ENCODE measurements at regions not wholly inside any gene's neighbourhood (a gene's known extent, or its start where the extent isn't known, plus 50 kb on each side); places are given as distances from the start of the nearest gene placed in this dataset.

GRCh38 chr4:22077571-22077970 lies 129.0 kb upstream of the KCNIP4 start:
- no peak for TF ChIP-seq CTCF (IDR thresholded peaks at IDR 0.05; ENCODE audit: low read length)
- TF ChIP-seq EZH2 (IDR thresholded peaks at IDR 0.05; ENCODE audit: borderline replicate concordance, low read length) = no peak
- Histone ChIP-seq H3K9ac (ENCODE audit: low read length) (no peak overlapping the region), H3K79me2 (ENCODE audit: insufficient read depth, low read length) (no peaks in the 10 kb centered on the region), H3K4me3 (ENCODE audit: low read depth, low read length, poor library complexity, severe bottlenecking) (no peak overlapping the region), H3K36me3 (ENCODE audit: insufficient read depth, low read length) (no peaks in the 10 kb centered on the region), H3K4me2 (ENCODE audit: low read length) (no peak overlapping the region), H3F3A (ENCODE audit: insufficient read depth, low read length) (no peaks in the 10 kb centered on the region), H3K9me3 (ENCODE audit: low read length) (no peaks in the 10 kb centered on the region), H3K27ac (ENCODE audit: low read depth, low read length, poor library complexity, severe bottlenecking) (no peak overlapping the region), H3K9me2 (ENCODE audit: low read depth, low read length) (no peaks in the 10 kb centered on the region), H4K20me1 (ENCODE audit: insufficient read depth, low read length) (no peaks in the 10 kb centered on the region), H3K27me3 (ENCODE audit: insufficient read depth, low read length) (no peaks in the 10 kb centered on the region), H3K4me1 (ENCODE audit: insufficient read depth, low read length, severe bottlenecking) (no peaks in the 10 kb centered on the region), H2AFZ (ENCODE audit: low read length) (no peak overlapping the region)

DNA sequence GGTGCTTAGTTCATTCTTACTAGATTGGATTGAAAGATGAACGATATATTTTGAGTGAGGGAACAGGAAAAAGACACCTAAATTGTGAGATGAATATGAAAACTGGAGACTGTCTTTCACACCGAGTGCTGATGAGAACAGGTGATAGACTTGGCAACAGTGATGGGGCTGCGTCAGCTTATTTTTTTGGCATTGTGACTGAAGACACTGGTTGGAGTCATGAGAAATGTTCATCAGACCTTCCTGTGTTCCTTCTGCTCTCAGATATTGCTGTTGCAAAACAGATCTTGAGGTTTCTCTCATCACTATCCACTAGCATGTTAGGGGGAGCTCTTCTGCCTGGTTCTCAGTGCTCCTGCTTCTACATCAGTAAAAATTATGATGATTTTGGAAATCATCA lies 124.2 kb upstream of the KCNIP4 start:
- no peaks in the 10 kb centered on the region for H3F3A ChIP-seq (ENCODE audit: insufficient read depth, low read length)
- no peaks in the 10 kb centered on the region for H3K36me3 ChIP-seq (ENCODE audit: insufficient read depth, low read length)
- no peaks in the 10 kb centered on the region for H3K79me2 ChIP-seq (ENCODE audit: insufficient read depth, low read length)
- no peaks in the 10 kb centered on the region for H3K27me3 ChIP-seq (ENCODE audit: insufficient read depth, low read length)
- H3K4me2 ChIP-seq (ENCODE audit: low read length) = no peak overlapping the region
- H3K9ac ChIP-seq (ENCODE audit: low read length) = no peak overlapping the region
- no peak overlapping the region for H3K4me3 ChIP-seq (ENCODE audit: low read depth, low read length, poor library complexity, severe bottlenecking)
- H3K4me1 ChIP-seq (ENCODE audit: insufficient read depth, low read length, severe bottlenecking) = no peaks in the 10 kb centered on the region
- H3K27ac ChIP-seq (ENCODE audit: low read depth, low read length, poor library complexity, severe bottlenecking) = no peak overlapping the region
- no peak overlapping the region for H2AFZ ChIP-seq (ENCODE audit: low read length)
- H4K20me1 ChIP-seq (ENCODE audit: insufficient read depth, low read length) = no peaks in the 10 kb centered on the region
- H3K9me2 ChIP-seq (ENCODE audit: low read depth, low read length) = no peaks in the 10 kb centered on the region
- no peak for TF ChIP-seq EZH2 (IDR thresholded peaks at IDR 0.05; ENCODE audit: borderline replicate concordance, low read length)
- TF ChIP-seq CTCF (IDR thresholded peaks at IDR 0.05; ENCODE audit: low read length) = no peak
- H3K9me3 ChIP-seq (ENCODE audit: low read length) = no peaks in the 10 kb centered on the region

DNA sequence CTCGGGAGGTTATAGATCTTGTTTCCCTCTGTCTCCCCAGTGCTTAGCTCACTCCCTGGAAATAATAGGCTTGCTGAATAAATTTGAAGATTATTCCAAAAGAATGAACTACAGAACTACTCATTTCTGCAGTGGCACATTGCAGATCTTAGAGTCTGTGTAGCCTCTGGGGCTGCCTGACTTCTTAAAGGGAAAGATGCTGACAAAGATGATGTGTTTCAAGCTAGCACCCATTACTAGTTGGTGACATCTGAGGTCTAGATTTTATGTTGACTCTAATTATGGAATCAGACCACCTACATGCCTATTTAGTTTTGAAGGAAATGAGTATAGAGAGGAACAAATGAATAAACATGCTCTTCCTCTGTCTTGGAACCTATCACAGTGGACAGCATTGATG lies 123.7 kb upstream of the KCNIP4 start:
- no peaks in the 10 kb centered on the region for H3K27me3 ChIP-seq (ENCODE audit: insufficient read depth, low read length)
- H4K20me1 ChIP-seq (ENCODE audit: insufficient read depth, low read length) = no peaks in the 10 kb centered on the region
- no peaks in the 10 kb centered on the region for H3K4me1 ChIP-seq (ENCODE audit: insufficient read depth, low read length, severe bottlenecking)
- H3K27ac ChIP-seq (ENCODE audit: low read depth, low read length, poor library complexity, severe bottlenecking) = no peak overlapping the region
- no peaks in the 10 kb centered on the region for H3K36me3 ChIP-seq (ENCODE audit: insufficient read depth, low read length)
- no peak for TF ChIP-seq CTCF (IDR thresholded peaks at IDR 0.05; ENCODE audit: low read length)
- no peak for TF ChIP-seq EZH2 (IDR thresholded peaks at IDR 0.05; ENCODE audit: borderline replicate concordance, low read length)
- no peak overlapping the region for H3K4me3 ChIP-seq (ENCODE audit: low read depth, low read length, poor library complexity, severe bottlenecking)
- H3K79me2 ChIP-seq (ENCODE audit: insufficient read depth, low read length) = no peaks in the 10 kb centered on the region
- no peaks in the 10 kb centered on the region for H3K9me2 ChIP-seq (ENCODE audit: low read depth, low read length)
- H3K4me2 ChIP-seq (ENCODE audit: low read length) = no peak overlapping the region
- no peak overlapping the region for H3K9ac ChIP-seq (ENCODE audit: low read length)
- H3K9me3 ChIP-seq (ENCODE audit: low read length) = no peaks in the 10 kb centered on the region
- no peak overlapping the region for H2AFZ ChIP-seq (ENCODE audit: low read length)
- H3F3A ChIP-seq (ENCODE audit: insufficient read depth, low read length) = no peaks in the 10 kb centered on the region
